Neural progenitor cell (in vitro differentiated cells): ENCODE measurements at regions not wholly inside any gene's neighbourhood (a gene's known extent, or its start where the extent isn't known, plus 50 kb on each side); places are given as distances from the start of the nearest gene placed in this dataset.

ENCODE experiments used
- DNase-seq: peaks from one replicate; pipeline ENCODE4 v3.0.0-alpha.2; 2016; ENCODE audit warnings: low spot score
- H2AFZ ChIP-seq: fragments of 200-600 bp; sonication (generic); replicated peaks from 2 replicates; pipeline ENCODE4 v1.6.1; 2016; ENCODE audit warnings: antibody characterized with exemption
- H3F3A ChIP-seq: fragments of 200-600 bp; sonication (generic); 2 replicates; pipeline ENCODE4 v1.6.1; 2016; ENCODE audit warnings: antibody characterized with exemption, low read depth
- H3K27ac ChIP-seq: fragments of 200-600 bp; sonication (generic); 2 replicates; pipeline ENCODE4 v1.5.1; 2016; ENCODE audit warnings: mild to moderate bottlenecking
- H3K27me3 ChIP-seq: fragments of 200-600 bp; sonication (generic); 2 replicates; pipeline ENCODE4 v1.6.1; 2016; ENCODE audit warnings: mild to moderate bottlenecking, moderate library complexity
- H3K36me3 ChIP-seq: fragments of 200-600 bp; sonication (generic); 2 replicates; pipeline ENCODE4 v1.5.1; 2016
- H3K4me1 ChIP-seq: fragments of 200-600 bp; sonication (generic); 2 replicates; pipeline ENCODE4 v1.6.1; 2016; ENCODE audit warnings: mixed run types
- H3K4me2 ChIP-seq: fragments of 200-600 bp; sonication (generic); 2 replicates; pipeline ENCODE4 v1.6.1; 2016
- H3K4me3 ChIP-seq: fragments of 200-600 bp; sonication (generic); 2 replicates; pipeline ENCODE4 v1.5.1; 2016
- H3K79me2 ChIP-seq: fragments of 200-600 bp; sonication (generic); 2 replicates; pipeline ENCODE4 v1.6.1; 2016; ENCODE audit warnings: low read depth
- H3K9ac ChIP-seq: fragments of 200-600 bp; sonication (generic); 2 replicates; pipeline ENCODE4 v1.6.1; 2016
- H3K9me3 ChIP-seq: fragments of 200-600 bp; sonication (generic); 2 replicates; pipeline ENCODE4 v1.5.1; 2016; ENCODE audit warnings: low read depth
- H4K20me1 ChIP-seq: fragments of 200-600 bp; sonication (generic); 2 replicates; pipeline ENCODE4 v1.6.1; 2016; ENCODE audit warnings: low read depth
- H3K27ac Mint-ChIP-seq: 3 replicates; pipeline ENCODE4 v1.8.0; 2021; ENCODE audit warnings: mixed read lengths
- H3K27me3 Mint-ChIP-seq: 2 replicates; pipeline ENCODE4 v1.8.0; 2022; ENCODE audit warnings: low read depth, mild to moderate bottlenecking, inconsistent platforms, moderate library complexity, mixed read lengths; ENCODE audit not compliant: insufficient read depth
- H3K36me3 Mint-ChIP-seq: 3 replicates; pipeline ENCODE4 v1.8.0; 2021; ENCODE audit warnings: mixed read lengths
- H3K4me1 Mint-ChIP-seq: 3 replicates; pipeline ENCODE4 v1.8.0; 2021; ENCODE audit warnings: mixed read lengths
- H3K4me3 Mint-ChIP-seq: 3 replicates; pipeline ENCODE4 v1.8.0; 2021; ENCODE audit warnings: mild to moderate bottlenecking, moderate library complexity, mixed read lengths
- H3K9me3 Mint-ChIP-seq: 3 replicates; pipeline ENCODE4 v1.8.0; 2020; ENCODE audit warnings: mixed read lengths
- EZH2 ChIP-seq: fragments of 200-600 bp; sonication (generic); IDR thresholded peaks from 2 replicates; pipeline ENCODE4 v1.6.1; 2017; ENCODE audit warnings: antibody characterized with exemption, mild to moderate bottlenecking, moderate library complexity
- EZH2phosphoT487 ChIP-seq: fragments of 200-600 bp; sonication (generic); IDR thresholded peaks from 2 replicates; pipeline ENCODE4 v1.6.1; 2017; ENCODE audit warnings: antibody characterized with exemption
- TF ChIP-seq, protein P1 (sequence below): fragments of 200-600 bp; sonication (generic); IDR thresholded peaks from 2 replicates; pipeline ENCODE4 v1.5.1; 2017; ENCODE audit warnings: antibody characterized with exemption, mild to moderate bottlenecking

DNA sequence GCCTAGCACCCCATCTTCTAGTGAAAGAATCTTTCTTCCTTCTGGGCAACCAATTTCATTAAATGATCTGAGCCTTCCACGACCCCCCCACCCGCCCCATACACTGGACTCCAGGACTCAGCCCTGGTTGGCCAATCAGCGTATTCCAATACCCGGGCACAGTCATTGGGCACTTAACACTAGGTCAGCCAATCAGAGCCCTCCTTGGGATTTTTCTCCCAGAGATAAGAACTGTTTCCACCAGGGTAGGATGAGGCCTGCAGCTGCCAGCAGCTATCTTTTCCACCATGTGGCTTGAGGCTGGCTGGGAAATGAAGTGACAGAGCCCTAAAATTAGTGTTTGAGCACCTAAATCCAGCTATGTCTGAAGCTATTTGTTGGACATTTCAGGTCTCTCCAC is 418.8 kb downstream of the BCOR start:
- H3K36me3 ChIP-seq: no peaks in the 10 kb centered on the region
- Mint-ChIP-seq H3K4me1 (peaks cover 9% of the 10 kb centered on the region), H3K36me3 (no peaks in the 10 kb centered on the region), H3K9me3 (peaks cover 12% of the 10 kb centered on the region), H3K4me3 (no peak overlapping the region), H3K27ac (no peak overlapping the region), H3K27me3 (peaks cover 6% of the 10 kb centered on the region)
- DNase-seq: no peak
- no peak overlapping the region for H3K4me3 ChIP-seq
- H2AFZ ChIP-seq: no peak overlapping the region
- H3K9me3 ChIP-seq: no peaks in the 10 kb centered on the region
- no peak overlapping the region for H3K27ac ChIP-seq
- H4K20me1 ChIP-seq: no peaks in the 10 kb centered on the region
- H3F3A ChIP-seq: no peaks in the 10 kb centered on the region
- H3K4me1 ChIP-seq: peaks cover 15% of the 10 kb centered on the region
- H3K27me3 ChIP-seq: no peaks in the 10 kb centered on the region
- H3K4me2 ChIP-seq: no peak overlapping the region
- TF ChIP-seq EZH2: no peak
- no peak for TF ChIP-seq EZH2phosphoT487
- TF ChIP-seq, protein P1, sequence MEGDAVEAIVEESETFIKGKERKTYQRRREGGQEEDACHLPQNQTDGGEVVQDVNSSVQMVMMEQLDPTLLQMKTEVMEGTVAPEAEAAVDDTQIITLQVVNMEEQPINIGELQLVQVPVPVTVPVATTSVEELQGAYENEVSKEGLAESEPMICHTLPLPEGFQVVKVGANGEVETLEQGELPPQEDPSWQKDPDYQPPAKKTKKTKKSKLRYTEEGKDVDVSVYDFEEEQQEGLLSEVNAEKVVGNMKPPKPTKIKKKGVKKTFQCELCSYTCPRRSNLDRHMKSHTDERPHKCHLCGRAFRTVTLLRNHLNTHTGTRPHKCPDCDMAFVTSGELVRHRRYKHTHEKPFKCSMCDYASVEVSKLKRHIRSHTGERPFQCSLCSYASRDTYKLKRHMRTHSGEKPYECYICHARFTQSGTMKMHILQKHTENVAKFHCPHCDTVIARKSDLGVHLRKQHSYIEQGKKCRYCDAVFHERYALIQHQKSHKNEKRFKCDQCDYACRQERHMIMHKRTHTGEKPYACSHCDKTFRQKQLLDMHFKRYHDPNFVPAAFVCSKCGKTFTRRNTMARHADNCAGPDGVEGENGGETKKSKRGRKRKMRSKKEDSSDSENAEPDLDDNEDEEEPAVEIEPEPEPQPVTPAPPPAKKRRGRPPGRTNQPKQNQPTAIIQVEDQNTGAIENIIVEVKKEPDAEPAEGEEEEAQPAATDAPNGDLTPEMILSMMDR: no peak
- no peaks in the 10 kb centered on the region for H3K79me2 ChIP-seq
- no peak overlapping the region for H3K9ac ChIP-seq

DNA sequence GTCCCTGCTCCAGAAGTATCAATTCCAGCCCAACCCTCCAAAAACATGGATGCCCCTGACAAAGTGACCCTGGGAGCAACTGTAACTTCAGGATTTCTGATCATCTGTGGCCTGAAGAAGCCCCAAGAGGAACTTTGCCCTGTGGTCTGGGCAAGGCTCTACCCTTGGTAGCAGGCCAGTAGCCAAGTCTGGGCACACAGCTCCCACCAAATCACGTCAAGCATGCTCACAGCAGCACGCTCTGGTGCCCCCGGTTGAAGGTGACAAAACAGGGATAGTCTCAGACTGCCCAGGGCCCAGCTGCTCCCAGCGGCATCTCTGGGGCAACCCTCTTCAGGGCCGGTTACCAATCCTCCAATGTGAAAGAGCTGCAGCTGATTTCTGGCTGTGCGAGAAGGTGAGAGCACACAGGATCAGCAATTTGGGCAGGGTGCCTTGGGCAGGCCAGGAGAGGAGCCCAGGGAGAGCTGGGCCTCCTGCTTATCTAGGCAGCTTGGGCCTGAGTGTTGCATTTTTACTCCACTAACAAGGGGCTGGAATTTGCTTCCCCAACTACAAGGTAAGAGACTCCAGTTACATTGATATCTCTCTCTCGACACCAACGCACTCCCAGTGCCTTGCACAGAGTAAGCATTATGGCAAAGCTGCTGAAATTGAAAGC is 418.1 kb downstream of the BCOR start:
- peaks cover 14% of the 10 kb centered on the region for H3K9me3 Mint-ChIP-seq
- H3K36me3 Mint-ChIP-seq: no peaks in the 10 kb centered on the region
- Histone ChIP-seq H4K20me1 (no peaks in the 10 kb centered on the region), H3K27ac (no peak overlapping the region), H2AFZ (no peak overlapping the region), H3K4me2 (no peak overlapping the region), H3K27me3 (no peaks in the 10 kb centered on the region), H3F3A (no peaks in the 10 kb centered on the region), H3K36me3 (no peaks in the 10 kb centered on the region), H3K9ac (no peak overlapping the region), H3K4me1 (peaks cover 9% of the 10 kb centered on the region), H3K79me2 (no peaks in the 10 kb centered on the region), H3K4me3 (no peak overlapping the region), H3K9me3 (no peaks in the 10 kb centered on the region)
- H3K4me1 Mint-ChIP-seq: peaks cover 9% of the 10 kb centered on the region
- H3K27me3 Mint-ChIP-seq: peaks cover 7% of the 10 kb centered on the region
- no peak overlapping the region for H3K27ac Mint-ChIP-seq
- TF ChIP-seq EZH2phosphoT487 (no peak), EZH2 (no peak)
- TF ChIP-seq, protein P1: no peak
- H3K4me3 Mint-ChIP-seq: no peak overlapping the region
- DNase-seq: no peak

DNA sequence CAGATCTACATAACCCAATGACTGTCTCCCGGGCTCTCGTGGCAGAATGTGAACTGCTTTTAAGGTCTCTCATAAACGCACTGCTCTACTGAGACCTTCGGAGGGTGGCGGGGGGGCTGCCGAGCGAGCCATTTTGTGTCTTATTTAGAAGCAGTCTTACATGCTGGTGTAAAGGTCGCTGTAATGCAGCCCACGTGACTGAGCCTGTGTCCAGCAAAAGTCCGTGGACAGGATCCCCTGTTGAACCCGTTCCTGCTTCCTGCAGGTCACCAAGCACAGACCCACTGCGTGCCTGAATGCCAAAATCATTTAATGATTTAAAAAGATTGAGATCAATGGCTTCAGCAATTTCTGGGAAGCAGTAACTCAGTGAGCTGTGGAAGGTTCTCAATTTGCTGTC is 415.9 kb downstream of the BCOR start:
- no peak for TF ChIP-seq EZH2
- TF ChIP-seq, protein P1: no peak
- TF ChIP-seq EZH2phosphoT487: no peak
- Histone ChIP-seq H2AFZ (no peak overlapping the region), H3K9ac (no peak overlapping the region), H3K27ac (no peak overlapping the region), H3K36me3 (no peaks in the 10 kb centered on the region), H4K20me1 (no peaks in the 10 kb centered on the region), H3K9me3 (no peaks in the 10 kb centered on the region), H3K4me2 (no peak overlapping the region), H3K4me3 (no peak overlapping the region), H3K79me2 (no peaks in the 10 kb centered on the region), H3F3A (no peaks in the 10 kb centered on the region), H3K4me1 (peaks cover 9% of the 10 kb centered on the region), H3K27me3 (no peaks in the 10 kb centered on the region)
- peaks cover 9% of the 10 kb centered on the region for H3K4me1 Mint-ChIP-seq
- no peak overlapping the region for H3K4me3 Mint-ChIP-seq
- H3K36me3 Mint-ChIP-seq: no peaks in the 10 kb centered on the region
- peaks cover 10% of the 10 kb centered on the region for H3K9me3 Mint-ChIP-seq
- no peak overlapping the region for H3K27ac Mint-ChIP-seq
- no peak for DNase-seq
- H3K27me3 Mint-ChIP-seq: peaks cover 2% of the 10 kb centered on the region
